Endothelial cell of umbilical vein (primary cell): ENCODE measurements at regions not wholly inside any gene's neighbourhood (a gene's known extent, or its start where the extent isn't known, plus 50 kb on each side); places are given as distances from the start of the nearest gene placed in this dataset.

ENCODE experiments used
- EZH2 ChIP-seq: IDR thresholded peaks from 2 replicates; pipeline ENCODE4 v1.6.1; 2012; ENCODE audit warnings: borderline replicate concordance, low read depth, mild to moderate bottlenecking, moderate library complexity, low read length, inconsistent platforms; ENCODE audit not compliant: severe bottlenecking
- FOS ChIP-seq: IDR thresholded peaks from 2 replicates; pipeline ENCODE4 v1.6.1; 2011; ENCODE audit warnings: mild to moderate bottlenecking, low read length, moderate library complexity, borderline replicate concordance; ENCODE audit not compliant: insufficient read depth
- GATA2 ChIP-seq: IDR thresholded peaks from 2 replicates; pipeline ENCODE4 v1.7.0; 2011; ENCODE audit warnings: low read depth, mild to moderate bottlenecking, moderate library complexity, mixed read lengths, low read length; ENCODE audit not compliant: insufficient read length, insufficient read depth
- MYC ChIP-seq: IDR thresholded peaks from one replicate; pipeline ENCODE4 v1.6.1; 2011; ENCODE audit warnings: mild to moderate bottlenecking, low read depth, low read length
- POLR2A ChIP-seq: IDR thresholded peaks from 2 replicates; pipeline ENCODE4 v1.6.1; 2012; ENCODE audit warnings: low read depth, mild to moderate bottlenecking, control low read depth, low read length
- POLR2AphosphoS5 ChIP-seq: IDR thresholded peaks from 2 replicates; pipeline ENCODE4 v1.6.1; 2012; ENCODE audit warnings: low read depth, mild to moderate bottlenecking, control low read depth, low read length, moderate library complexity; ENCODE audit not compliant: insufficient read depth
- TF ChIP-seq, protein P1 (sequence below), 2 donors: IDR thresholded peaks; 1 replicate in 1 of 2; 2 replicates in 1 of 2; pipeline ENCODE4 v1.5.1; 2011; ENCODE audit warnings: low read length in 2 of 2, mild to moderate bottlenecking in 2 of 2, moderate library complexity in 2 of 2, control low read depth in 1 of 2, inconsistent platforms in 1 of 2, low read depth in 1 of 2; ENCODE audit not compliant: insufficient read depth in 1 of 2; ENCODE audit errors: extremely low read depth in 1 of 2

DNA sequence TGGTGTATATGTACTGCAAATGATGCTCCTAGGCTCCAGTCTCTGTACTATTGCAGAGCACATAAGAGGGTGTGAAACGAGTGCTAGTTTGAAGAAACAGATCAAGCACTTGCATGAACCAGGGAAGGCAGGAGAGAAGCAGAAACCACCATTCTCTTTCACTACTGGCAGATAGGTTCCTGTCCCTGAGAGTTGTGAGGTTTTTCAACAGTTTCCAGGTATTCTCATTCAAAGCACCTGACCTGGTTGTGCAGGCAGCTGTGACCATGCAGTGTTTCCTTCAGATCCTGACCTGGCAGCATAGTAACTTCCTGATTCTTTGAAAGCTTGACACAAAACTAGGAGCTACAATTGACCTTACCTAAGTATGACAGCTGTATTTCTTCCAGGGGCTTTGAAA, 164.9 kb downstream of the UFM1 start:
- TF ChIP-seq EZH2, result no peak
- TF ChIP-seq, protein P1, sequence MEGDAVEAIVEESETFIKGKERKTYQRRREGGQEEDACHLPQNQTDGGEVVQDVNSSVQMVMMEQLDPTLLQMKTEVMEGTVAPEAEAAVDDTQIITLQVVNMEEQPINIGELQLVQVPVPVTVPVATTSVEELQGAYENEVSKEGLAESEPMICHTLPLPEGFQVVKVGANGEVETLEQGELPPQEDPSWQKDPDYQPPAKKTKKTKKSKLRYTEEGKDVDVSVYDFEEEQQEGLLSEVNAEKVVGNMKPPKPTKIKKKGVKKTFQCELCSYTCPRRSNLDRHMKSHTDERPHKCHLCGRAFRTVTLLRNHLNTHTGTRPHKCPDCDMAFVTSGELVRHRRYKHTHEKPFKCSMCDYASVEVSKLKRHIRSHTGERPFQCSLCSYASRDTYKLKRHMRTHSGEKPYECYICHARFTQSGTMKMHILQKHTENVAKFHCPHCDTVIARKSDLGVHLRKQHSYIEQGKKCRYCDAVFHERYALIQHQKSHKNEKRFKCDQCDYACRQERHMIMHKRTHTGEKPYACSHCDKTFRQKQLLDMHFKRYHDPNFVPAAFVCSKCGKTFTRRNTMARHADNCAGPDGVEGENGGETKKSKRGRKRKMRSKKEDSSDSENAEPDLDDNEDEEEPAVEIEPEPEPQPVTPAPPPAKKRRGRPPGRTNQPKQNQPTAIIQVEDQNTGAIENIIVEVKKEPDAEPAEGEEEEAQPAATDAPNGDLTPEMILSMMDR (IDR thresholded peaks at IDR 0.05; ENCODE audit: extremely low read depth in 1 of 2, insufficient read depth in 1 of 2, low read depth in 1 of 2, low read length in 2 of 2), result no peak
- TF ChIP-seq MYC, result no peak
- TF ChIP-seq POLR2A, result no peak
- no peak for TF ChIP-seq POLR2AphosphoS5
- TF ChIP-seq GATA2, result no peak
- no peak for TF ChIP-seq FOS
